Astrocyte (in vitro differentiated cells and primary cell): ENCODE measurements at regions not wholly inside any gene's neighbourhood (a gene's known extent, or its start where the extent isn't known, plus 50 kb on each side); places are given as distances from the start of the nearest gene placed in this dataset.

ENCODE experiments used
- DNase-seq: peaks from one replicate; pipeline ENCODE4 v3.0.0-alpha.2; 2010; ENCODE audit warnings: low read depth
- FAIRE-seq: peaks from 2 replicates; lab custom pipeline; 2011; peaks lifted over from hg19 to GRCh38; lab: Jason Lieb, UNC
- H2AFZ ChIP-seq: 2 replicates; pipeline ENCODE4 v1.6.0; 2012; ENCODE audit warnings: low read depth, low read length, inconsistent platforms
- H3K27ac ChIP-seq: 2 replicates; pipeline ENCODE4 v1.5.1; 2011; ENCODE audit warnings: low read depth, low read length, inconsistent platforms
- H3K27me3 ChIP-seq: 2 replicates; pipeline ENCODE4 v1.6.0; 2011; ENCODE audit warnings: low read length, inconsistent platforms; ENCODE audit not compliant: insufficient read depth
- H3K36me3 ChIP-seq: 2 replicates; pipeline ENCODE4 v1.5.1; 2011; ENCODE audit warnings: low read length, inconsistent platforms; ENCODE audit not compliant: insufficient read depth
- H3K4me1 ChIP-seq: 2 replicates; pipeline ENCODE4 v1.5.1; 2011; ENCODE audit warnings: low read length, inconsistent platforms; ENCODE audit not compliant: insufficient read depth
- H3K4me2 ChIP-seq: 2 replicates; pipeline ENCODE4 v1.6.0; 2012; ENCODE audit warnings: low read length, inconsistent platforms
- H3K4me3 ChIP-seq: 2 replicates; pipeline ENCODE4 v1.5.1; 2011; ENCODE audit warnings: low read depth, mild to moderate bottlenecking, low read length, inconsistent platforms; ENCODE audit not compliant: insufficient read depth
- H3K79me2 ChIP-seq: 2 replicates; pipeline ENCODE4 v1.6.0; 2012; ENCODE audit warnings: mild to moderate bottlenecking, low read length, inconsistent platforms; ENCODE audit not compliant: insufficient read depth
- H3K9ac ChIP-seq: 2 replicates; pipeline ENCODE4 v1.6.0; 2012; ENCODE audit warnings: mild to moderate bottlenecking, low read length, inconsistent platforms
- H3K9me3 ChIP-seq: 2 replicates; pipeline ENCODE4 v1.5.1; 2012; ENCODE audit warnings: low read depth, mild to moderate bottlenecking, low read length, inconsistent platforms; ENCODE audit not compliant: insufficient read depth
- H4K20me1 ChIP-seq: 2 replicates; pipeline ENCODE4 v1.6.0; 2012; ENCODE audit warnings: low read length, inconsistent platforms; ENCODE audit not compliant: insufficient read depth
- H3K27ac Mint-ChIP-seq: one replicate; pipeline ENCODE4 v1.8.0; 2021; ENCODE audit warnings: mild to moderate bottlenecking, mixed read lengths; ENCODE audit not compliant: unreplicated experiment
- H3K27me3 Mint-ChIP-seq: one replicate; pipeline ENCODE4 v1.8.0; 2021; ENCODE audit warnings: low read depth, mixed read lengths; ENCODE audit not compliant: unreplicated experiment
- H3K36me3 Mint-ChIP-seq: one replicate; pipeline ENCODE4 v1.8.0; 2021; ENCODE audit warnings: low read depth, mixed read lengths; ENCODE audit not compliant: unreplicated experiment
- H3K4me1 Mint-ChIP-seq: one replicate; pipeline ENCODE4 v1.8.0; 2021; ENCODE audit warnings: low read depth, mixed read lengths; ENCODE audit not compliant: unreplicated experiment
- H3K4me3 Mint-ChIP-seq: one replicate; pipeline ENCODE4 v1.8.0; 2021; ENCODE audit warnings: mild to moderate bottlenecking, moderate library complexity, mixed read lengths; ENCODE audit not compliant: unreplicated experiment
- H3K9me3 Mint-ChIP-seq: one replicate; pipeline ENCODE4 v1.8.0; 2021; ENCODE audit warnings: mild to moderate bottlenecking, mixed read lengths; ENCODE audit not compliant: unreplicated experiment
- EZH2 ChIP-seq: IDR thresholded peaks from 2 replicates; pipeline ENCODE4 v1.6.1; 2012; ENCODE audit warnings: mild to moderate bottlenecking, low read length, inconsistent platforms; ENCODE audit not compliant: insufficient read depth
- TF ChIP-seq, protein P1 (sequence below): IDR thresholded peaks from 2 replicates; pipeline ENCODE4 v1.5.1; 2011; ENCODE audit warnings: low read depth, mild to moderate bottlenecking, inconsistent platforms, low read length, moderate library complexity; ENCODE audit not compliant: insufficient read depth

- H3K4me1 Mint-ChIP-seq: no peaks in the 10 kb centered on the region
- H3K27ac Mint-ChIP-seq: no peak overlapping the region
- H3K27me3 Mint-ChIP-seq: no peaks in the 10 kb centered on the region
- no peak for TF ChIP-seq EZH2
- TF ChIP-seq, protein P1, sequence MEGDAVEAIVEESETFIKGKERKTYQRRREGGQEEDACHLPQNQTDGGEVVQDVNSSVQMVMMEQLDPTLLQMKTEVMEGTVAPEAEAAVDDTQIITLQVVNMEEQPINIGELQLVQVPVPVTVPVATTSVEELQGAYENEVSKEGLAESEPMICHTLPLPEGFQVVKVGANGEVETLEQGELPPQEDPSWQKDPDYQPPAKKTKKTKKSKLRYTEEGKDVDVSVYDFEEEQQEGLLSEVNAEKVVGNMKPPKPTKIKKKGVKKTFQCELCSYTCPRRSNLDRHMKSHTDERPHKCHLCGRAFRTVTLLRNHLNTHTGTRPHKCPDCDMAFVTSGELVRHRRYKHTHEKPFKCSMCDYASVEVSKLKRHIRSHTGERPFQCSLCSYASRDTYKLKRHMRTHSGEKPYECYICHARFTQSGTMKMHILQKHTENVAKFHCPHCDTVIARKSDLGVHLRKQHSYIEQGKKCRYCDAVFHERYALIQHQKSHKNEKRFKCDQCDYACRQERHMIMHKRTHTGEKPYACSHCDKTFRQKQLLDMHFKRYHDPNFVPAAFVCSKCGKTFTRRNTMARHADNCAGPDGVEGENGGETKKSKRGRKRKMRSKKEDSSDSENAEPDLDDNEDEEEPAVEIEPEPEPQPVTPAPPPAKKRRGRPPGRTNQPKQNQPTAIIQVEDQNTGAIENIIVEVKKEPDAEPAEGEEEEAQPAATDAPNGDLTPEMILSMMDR: no peak
- Histone ChIP-seq H3K36me3 (no peaks in the 10 kb centered on the region), H3K9ac (no peak overlapping the region), H3K27ac (no peak overlapping the region), H3K79me2 (no peaks in the 10 kb centered on the region), H3K4me3 (no peak overlapping the region), H3K27me3 (no peaks in the 10 kb centered on the region), H3K9me3 (no peaks in the 10 kb centered on the region), H2AFZ (no peak overlapping the region), H3K4me1 (no peaks in the 10 kb centered on the region), H3K4me2 (no peak overlapping the region), H4K20me1 (no peaks in the 10 kb centered on the region)
- no peaks in the 10 kb centered on the region for H3K36me3 Mint-ChIP-seq
- no peak for FAIRE-seq
- no peak for DNase-seq
- peaks cover 3% of the 10 kb centered on the region for H3K9me3 Mint-ChIP-seq
- no peak overlapping the region for H3K4me3 Mint-ChIP-seq
Measured at GRCh38 chr12:125272383-125272933, 207.2 kb downstream of the AACS start.

DNA sequence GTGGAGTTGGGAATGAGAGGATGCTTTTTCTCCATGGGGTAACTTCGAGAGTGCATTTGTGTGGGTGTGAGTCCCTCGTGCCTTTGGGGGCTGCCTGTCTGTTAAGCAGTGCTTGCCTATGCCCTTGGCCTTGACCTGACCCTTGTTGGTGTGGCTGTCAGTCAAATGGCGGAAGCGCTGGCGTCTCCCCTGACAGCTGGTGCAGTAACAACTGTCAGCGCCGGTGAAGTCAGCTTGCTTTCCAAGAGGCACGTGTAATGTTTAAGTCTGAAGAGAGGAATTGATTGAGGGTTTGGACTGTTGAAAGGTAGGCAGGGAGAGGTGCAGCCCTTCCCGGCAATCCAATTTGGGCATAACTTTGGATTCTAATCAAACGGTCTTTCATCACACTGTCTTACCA, 211.3 kb downstream of the AACS start:
- no peaks in the 10 kb centered on the region for H3K4me1 ChIP-seq
- FAIRE-seq (no peak), DNase-seq (no peak)
- H3K36me3 Mint-ChIP-seq: no peaks in the 10 kb centered on the region
- H3K4me3 Mint-ChIP-seq: no peak overlapping the region
- H3K4me1 Mint-ChIP-seq: no peaks in the 10 kb centered on the region
- no peak overlapping the region for H3K4me3 ChIP-seq
- H2AFZ ChIP-seq: no peak overlapping the region
- H3K4me2 ChIP-seq: no peak overlapping the region
- H3K27ac ChIP-seq: no peak overlapping the region
- peaks cover 5% of the 10 kb centered on the region for H3K9me3 Mint-ChIP-seq
- peaks cover 2% of the 10 kb centered on the region for H3K27me3 Mint-ChIP-seq
- TF ChIP-seq EZH2: no peak
- TF ChIP-seq, protein P1: no peak
- no peak overlapping the region for H3K9ac ChIP-seq
- H3K27me3 ChIP-seq: no peaks in the 10 kb centered on the region
- no peaks in the 10 kb centered on the region for H3K79me2 ChIP-seq
- no peak overlapping the region for H3K27ac Mint-ChIP-seq
- H4K20me1 ChIP-seq: no peaks in the 10 kb centered on the region
- H3K9me3 ChIP-seq: no peaks in the 10 kb centered on the region
- H3K36me3 ChIP-seq: no peaks in the 10 kb centered on the region
